ENCODE measurements at regions not wholly inside any gene's neighbourhood (a gene's known extent, or its start where the extent isn't known, plus 50 kb on each side); places are given as distances from the start of the nearest gene placed in this dataset.

GRCh38 chr11:98829971-98830370, 190.8 kb upstream of the CNTN5 start:
- Histone ChIP-seq H3K36me3 (replicated peaks in 1 of 2; ENCODE audit: control insufficient read depth in 1 of 2, insufficient read depth in 2 of 2, low read length in 2 of 2) (no peaks in the 10 kb centered on the region), H2AFZ (ENCODE audit: insufficient read depth, low read depth, low read length, poor library complexity, severe bottlenecking) (no peak overlapping the region), H3K27me3 (ENCODE audit: control insufficient read depth in 2 of 2, insufficient read depth in 2 of 2, low read length in 2 of 2) (no peaks in the 10 kb centered on the region), H3K4me2 (replicated peaks; ENCODE audit: extremely low read depth, low read length, poor library complexity, severe bottlenecking) (no peak overlapping the region), H3K27ac (ENCODE audit: low read depth in 1 of 2, low read length in 2 of 2) (no peak overlapping the region), H3K4me1 (ENCODE audit: control insufficient read depth in 1 of 2, insufficient read depth in 2 of 2, low read length in 2 of 2) (no peaks in the 10 kb centered on the region), H3K79me2 (ENCODE audit: insufficient read depth, low read length) (no peaks in the 10 kb centered on the region), H3K9me3 (replicated peaks in 1 of 2; ENCODE audit: control insufficient read depth in 1 of 2, insufficient read depth in 1 of 2, low read length in 2 of 2) (peaks cover 0 to 28% of the 10 kb centered on the region in 2 donors), H3K9ac (ENCODE audit: insufficient read depth, low read length, poor library complexity, severe bottlenecking) (no peak overlapping the region), H3K4me3 (replicated peaks in 1 of 3; ENCODE audit: low read depth in 2 of 3, low read length in 3 of 3) (no peak overlapping the region), H4K20me1 (ENCODE audit: insufficient read depth, low read length) (no peaks in the 10 kb centered on the region)
- 100% methylated on average over 1 of the region's 2 CpGs for WGBS (ENCODE audit: insufficient coverage)
- Mint-ChIP-seq H3K9me3 (peaks cover 0 to 14% (median 8%) of the 10 kb centered on the region in 7 donors), H3K4me1 (no peaks in the 10 kb centered on the region), H3K27me3 (ENCODE audit: low read depth in 3 of 3) (no peaks in the 10 kb centered on the region), H3K27ac (no peak overlapping the region), H3K4me3 (no peak overlapping the region), H3K36me3 (no peaks in the 10 kb centered on the region)
- TF ChIP-seq, protein P1, sequence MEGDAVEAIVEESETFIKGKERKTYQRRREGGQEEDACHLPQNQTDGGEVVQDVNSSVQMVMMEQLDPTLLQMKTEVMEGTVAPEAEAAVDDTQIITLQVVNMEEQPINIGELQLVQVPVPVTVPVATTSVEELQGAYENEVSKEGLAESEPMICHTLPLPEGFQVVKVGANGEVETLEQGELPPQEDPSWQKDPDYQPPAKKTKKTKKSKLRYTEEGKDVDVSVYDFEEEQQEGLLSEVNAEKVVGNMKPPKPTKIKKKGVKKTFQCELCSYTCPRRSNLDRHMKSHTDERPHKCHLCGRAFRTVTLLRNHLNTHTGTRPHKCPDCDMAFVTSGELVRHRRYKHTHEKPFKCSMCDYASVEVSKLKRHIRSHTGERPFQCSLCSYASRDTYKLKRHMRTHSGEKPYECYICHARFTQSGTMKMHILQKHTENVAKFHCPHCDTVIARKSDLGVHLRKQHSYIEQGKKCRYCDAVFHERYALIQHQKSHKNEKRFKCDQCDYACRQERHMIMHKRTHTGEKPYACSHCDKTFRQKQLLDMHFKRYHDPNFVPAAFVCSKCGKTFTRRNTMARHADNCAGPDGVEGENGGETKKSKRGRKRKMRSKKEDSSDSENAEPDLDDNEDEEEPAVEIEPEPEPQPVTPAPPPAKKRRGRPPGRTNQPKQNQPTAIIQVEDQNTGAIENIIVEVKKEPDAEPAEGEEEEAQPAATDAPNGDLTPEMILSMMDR (IDR thresholded peaks at IDR 0.05), result no peak
- intact Hi-C loops (cut with micrococcal nuclease), result no loop called here
- no peak for DNase-seq

GRCh38 chr11:98834776-98835175, 186.0 kb upstream of the CNTN5 start:
- Mint-ChIP-seq H3K27me3 (ENCODE audit: low read depth in 3 of 3) (no peaks in the 10 kb centered on the region), H3K4me1 (no peaks in the 10 kb centered on the region), H3K27ac (no peak overlapping the region), H3K4me3 (no peak overlapping the region), H3K36me3 (no peaks in the 10 kb centered on the region), H3K9me3 (peaks cover 3 to 12% (median 4%) of the 10 kb centered on the region in 7 donors)
- no peak overlapping the region for H3K27ac ChIP-seq (ENCODE audit: low read depth in 1 of 2, low read length in 2 of 2)
- TF ChIP-seq, protein P1 (IDR thresholded peaks at IDR 0.05), result no peak
- intact Hi-C loops (cut with micrococcal nuclease), result no loop called here
- H4K20me1 ChIP-seq (ENCODE audit: insufficient read depth, low read length), result no peaks in the 10 kb centered on the region
- H3K36me3 ChIP-seq (replicated peaks in 1 of 2; ENCODE audit: control insufficient read depth in 1 of 2, insufficient read depth in 2 of 2, low read length in 2 of 2), result no peaks in the 10 kb centered on the region
- no peak overlapping the region for H3K4me3 ChIP-seq (replicated peaks in 1 of 3; ENCODE audit: low read depth in 2 of 3, low read length in 3 of 3)
- no peaks in the 10 kb centered on the region for H3K4me1 ChIP-seq (ENCODE audit: control insufficient read depth in 1 of 2, insufficient read depth in 2 of 2, low read length in 2 of 2)
- 94% methylated on average over 2 of the region's 4 CpGs for WGBS (ENCODE audit: insufficient coverage)
- DNase-seq, result no peak
- no peaks in the 10 kb centered on the region for H3K27me3 ChIP-seq (ENCODE audit: control insufficient read depth in 2 of 2, insufficient read depth in 2 of 2, low read length in 2 of 2)
- H3K79me2 ChIP-seq (ENCODE audit: insufficient read depth, low read length), result no peaks in the 10 kb centered on the region
- no peak overlapping the region for H2AFZ ChIP-seq (ENCODE audit: insufficient read depth, low read depth, low read length, poor library complexity, severe bottlenecking)
- H3K9ac ChIP-seq (ENCODE audit: insufficient read depth, low read length, poor library complexity, severe bottlenecking), result no peak overlapping the region
- no peak overlapping the region for H3K4me2 ChIP-seq (replicated peaks; ENCODE audit: extremely low read depth, low read length, poor library complexity, severe bottlenecking)
- peaks cover 0 to 10% of the 10 kb centered on the region in 2 donors for H3K9me3 ChIP-seq (replicated peaks in 1 of 2; ENCODE audit: control insufficient read depth in 1 of 2, insufficient read depth in 1 of 2, low read length in 2 of 2)

Data from CD14-positive monocyte (primary cell).